Keratinocyte (primary cell): ENCODE measurements at regions not wholly inside any gene's neighbourhood (a gene's known extent, or its start where the extent isn't known, plus 50 kb on each side); places are given as distances from the start of the nearest gene placed in this dataset.

Experiments
- DNase-seq: peaks from one replicate; pipeline ENCODE4 v3.0.0-alpha.2; 2011; ENCODE audit warnings: low read depth, missing footprints, low spot score
- FAIRE-seq: peaks from 2 replicates; lab custom pipeline; 2011; peaks lifted over from hg19 to GRCh38; lab: Jason Lieb, UNC
- H2AFZ ChIP-seq: 2 replicates; pipeline ENCODE4 v1.6.0; 2012; ENCODE audit warnings: low read length, control low read depth, inconsistent platforms; ENCODE audit not compliant: control insufficient read depth
- H3K27ac ChIP-seq: 2 replicates; pipeline ENCODE4 v1.5.1; 2011; ENCODE audit warnings: low read length; ENCODE audit not compliant: control insufficient read depth, insufficient read depth
- H3K27me3 ChIP-seq: 3 replicates; pipeline ENCODE4 v1.6.0; 2011; ENCODE audit warnings: low read length; ENCODE audit not compliant: control insufficient read depth, insufficient read depth; ENCODE audit errors: extremely low read depth
- H3K36me3 ChIP-seq, 2 experiments: 2 replicates in 1 of 2; 3 replicates in 1 of 2; pipeline ENCODE4 v1.5.1; 2011; ENCODE audit warnings: low read length in 2 of 2, mild to moderate bottlenecking in 1 of 2; ENCODE audit not compliant: control insufficient read depth in 2 of 2, insufficient read depth in 2 of 2; ENCODE audit errors: extremely low read depth in 1 of 2
- H3K4me1 ChIP-seq: 3 replicates; pipeline ENCODE4 v1.5.1; 2011; ENCODE audit warnings: low read length; ENCODE audit not compliant: control insufficient read depth, insufficient read depth; ENCODE audit errors: extremely low read depth
- H3K4me2 ChIP-seq: 3 replicates; pipeline ENCODE4 v1.6.0; 2011; ENCODE audit warnings: low read depth, low read length; ENCODE audit not compliant: control insufficient read depth, insufficient read depth; ENCODE audit errors: extremely low read depth
- H3K4me3 ChIP-seq, 3 experiments: fragments of 200-600 bp in 1 of 3; sonication (generic) in 1 of 3; 2 replicates in 2 of 3; 3 replicates in 1 of 3; pipeline ENCODE4 v1.5.1; 2011 to 2016; ENCODE audit warnings: low read length in 3 of 3, mild to moderate bottlenecking in 3 of 3, control low read depth in 2 of 3, inconsistent platforms in 1 of 3, low read depth in 1 of 3, mixed read lengths in 1 of 3, mixed run types in 1 of 3, moderate library complexity in 1 of 3; ENCODE audit not compliant: control insufficient read depth in 2 of 3, insufficient read depth in 2 of 3; ENCODE audit errors: extremely low read depth in 1 of 3
- H3K79me2 ChIP-seq: 2 replicates; pipeline ENCODE4 v1.6.0; 2012; ENCODE audit warnings: low read length; ENCODE audit not compliant: control insufficient read depth, insufficient read depth
- H3K9ac ChIP-seq: 3 replicates; pipeline ENCODE4 v1.6.0; 2011; ENCODE audit warnings: low read length; ENCODE audit not compliant: control insufficient read depth, insufficient read depth; ENCODE audit errors: extremely low read depth
- H3K9me1 ChIP-seq: 3 replicates; pipeline ENCODE4 v1.6.0; 2011; ENCODE audit warnings: low read length; ENCODE audit not compliant: control insufficient read depth, insufficient read depth; ENCODE audit errors: extremely low read depth
- H3K9me3 ChIP-seq: 2 replicates; pipeline ENCODE4 v1.5.1; 2012; ENCODE audit warnings: low read depth, low read length; ENCODE audit not compliant: control insufficient read depth
- H4K20me1 ChIP-seq: 3 replicates; pipeline ENCODE4 v1.6.0; 2011; ENCODE audit warnings: low read length; ENCODE audit not compliant: control insufficient read depth, insufficient read depth; ENCODE audit errors: extremely low read depth
- EZH2 ChIP-seq: IDR thresholded peaks from one replicate; pipeline ENCODE4 v1.6.1; 2012; ENCODE audit warnings: inconsistent platforms, mild to moderate bottlenecking, low read length, moderate library complexity
- dilution Hi-C: fragments of 300-500 bp; cut with MboI; formaldehyde crosslinking; loops from one replicate; pipeline ENCODE4 v1.7.0; 2020; ENCODE audit warnings: low sequenced_read_pairs; ENCODE audit not compliant: extremely low pct_ligation_motif_present
- TF ChIP-seq, protein P1 (sequence below), 3 experiments: IDR thresholded peaks in 1 of 3; conservative IDR thresholded peaks in 1 of 3; optimal IDR thresholded peaks in 1 of 3; 2 replicates in 2 of 3; 3 replicates in 1 of 3; pipeline versions ENCODE3 to v1.5.1; 2011; ENCODE audit warnings: low read length in 3 of 3, mild to moderate bottlenecking in 3 of 3, moderate library complexity in 2 of 3, control low read depth in 1 of 3, inconsistent platforms in 1 of 3; ENCODE audit not compliant: insufficient read depth in 2 of 3; ENCODE audit errors: extremely low read depth in 1 of 3

DNA sequence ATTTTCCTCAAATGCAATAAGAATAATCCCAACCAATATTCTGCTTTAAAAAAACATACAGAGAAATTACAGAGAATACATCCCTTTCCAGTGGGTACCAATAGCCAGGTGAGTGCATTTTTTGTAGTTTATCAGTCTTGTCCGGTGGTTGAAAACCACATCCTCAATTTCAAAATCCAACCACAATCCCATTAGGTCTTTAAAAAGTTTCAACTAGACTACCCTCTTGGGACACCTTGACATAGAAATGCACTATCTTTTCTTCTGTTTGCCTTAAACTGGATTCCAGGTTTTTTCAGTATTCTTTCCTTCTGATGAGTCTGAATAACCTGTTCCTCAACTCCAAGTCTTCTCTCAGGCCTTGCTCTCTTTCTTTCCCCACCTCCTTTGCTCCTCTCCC is 223.3 kb downstream of the NR2F1-AS1 start:
- Histone ChIP-seq H3K27me3 (no peaks in the 10 kb centered on the region), H4K20me1 (no peaks in the 10 kb centered on the region), H3K79me2 (no peaks in the 10 kb centered on the region), H3K9ac (no peak overlapping the region), H3K4me3 (no peak overlapping the region), H2AFZ (peak overlapping the region; percentile 17), H3K4me1 (peaks cover 23% of the 10 kb centered on the region), H3K36me3 (no peaks in the 10 kb centered on the region), H3K9me3 (no peaks in the 10 kb centered on the region), H3K4me2 (no peak overlapping the region), H3K9me1 (no peaks in the 10 kb centered on the region), H3K27ac (no peak overlapping the region)
- dilution Hi-C loops, result no loop called here
- DNase-seq (no peak), FAIRE-seq (no peak)
- TF ChIP-seq EZH2, result no peak

DNA sequence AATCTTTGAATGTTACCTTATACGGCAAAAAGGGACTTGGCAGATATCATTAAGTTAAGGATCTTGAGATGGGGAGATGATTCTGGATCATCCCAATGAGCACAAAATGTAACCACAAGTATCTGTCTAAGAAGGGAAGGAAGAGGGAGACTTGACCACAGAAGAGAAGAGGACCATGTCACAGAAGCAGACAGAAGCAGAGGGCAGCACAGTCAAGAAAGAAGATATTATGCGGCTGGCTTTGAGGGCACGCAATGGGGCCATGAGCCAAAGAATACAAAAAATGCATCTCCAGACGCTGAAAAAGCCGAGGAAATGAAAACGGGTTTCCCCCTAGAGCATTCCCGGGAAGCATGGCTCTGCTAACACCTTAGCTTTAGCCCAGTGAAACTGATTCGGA is 225.3 kb downstream of the NR2F1-AS1 start:
- Histone ChIP-seq H3K4me2 (no peak overlapping the region), H3K9me1 (no peaks in the 10 kb centered on the region), H3K36me3 (no peaks in the 10 kb centered on the region), H3K4me3 (no peak overlapping the region), H3K9ac (no peak overlapping the region), H3K9me3 (no peaks in the 10 kb centered on the region), H3K27me3 (no peaks in the 10 kb centered on the region), H3K27ac (no peak overlapping the region), H3K79me2 (no peaks in the 10 kb centered on the region), H3K4me1 (peaks cover 23% of the 10 kb centered on the region), H2AFZ (no peak overlapping the region), H4K20me1 (no peaks in the 10 kb centered on the region)
- FAIRE-seq (no peak), DNase-seq (no peak)
- dilution Hi-C loops, result no loop called here
- TF ChIP-seq EZH2, result no peak
- TF ChIP-seq, protein P1, sequence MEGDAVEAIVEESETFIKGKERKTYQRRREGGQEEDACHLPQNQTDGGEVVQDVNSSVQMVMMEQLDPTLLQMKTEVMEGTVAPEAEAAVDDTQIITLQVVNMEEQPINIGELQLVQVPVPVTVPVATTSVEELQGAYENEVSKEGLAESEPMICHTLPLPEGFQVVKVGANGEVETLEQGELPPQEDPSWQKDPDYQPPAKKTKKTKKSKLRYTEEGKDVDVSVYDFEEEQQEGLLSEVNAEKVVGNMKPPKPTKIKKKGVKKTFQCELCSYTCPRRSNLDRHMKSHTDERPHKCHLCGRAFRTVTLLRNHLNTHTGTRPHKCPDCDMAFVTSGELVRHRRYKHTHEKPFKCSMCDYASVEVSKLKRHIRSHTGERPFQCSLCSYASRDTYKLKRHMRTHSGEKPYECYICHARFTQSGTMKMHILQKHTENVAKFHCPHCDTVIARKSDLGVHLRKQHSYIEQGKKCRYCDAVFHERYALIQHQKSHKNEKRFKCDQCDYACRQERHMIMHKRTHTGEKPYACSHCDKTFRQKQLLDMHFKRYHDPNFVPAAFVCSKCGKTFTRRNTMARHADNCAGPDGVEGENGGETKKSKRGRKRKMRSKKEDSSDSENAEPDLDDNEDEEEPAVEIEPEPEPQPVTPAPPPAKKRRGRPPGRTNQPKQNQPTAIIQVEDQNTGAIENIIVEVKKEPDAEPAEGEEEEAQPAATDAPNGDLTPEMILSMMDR (optimal IDR thresholded peaks at IDR 0.05 in 1 of 3, IDR thresholded peaks at IDR 0.05 in 1 of 3, conservative IDR thresholded peaks at IDR 0.05 in 1 of 3; ENCODE audit: extremely low read depth in 1 of 3, insufficient read depth in 2 of 3, low read length in 3 of 3), result no peak

DNA sequence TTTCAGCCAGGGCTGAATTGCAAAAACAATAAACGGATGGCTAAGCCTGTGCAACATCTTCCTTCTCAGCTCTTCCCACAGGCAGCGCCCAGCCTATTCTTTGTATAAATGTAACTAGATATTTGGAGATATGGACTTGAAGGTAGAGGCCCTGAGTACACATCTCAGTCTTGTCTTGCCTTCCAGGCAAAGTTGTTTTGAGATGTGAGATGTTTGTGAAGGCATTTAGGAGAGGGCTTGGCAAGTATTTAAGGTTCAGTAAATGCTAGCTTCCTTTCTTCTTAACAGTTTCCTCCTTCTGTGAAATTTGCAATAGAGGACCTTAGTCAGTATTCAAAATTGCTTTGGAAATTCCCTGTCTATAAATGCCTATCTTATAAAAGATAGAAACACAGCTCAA is 228.8 kb downstream of the NR2F1-AS1 start:
- Histone ChIP-seq H4K20me1 (no peaks in the 10 kb centered on the region), H3K9ac (no peak overlapping the region), H3K27me3 (no peaks in the 10 kb centered on the region), H3K79me2 (no peaks in the 10 kb centered on the region), H3K9me1 (no peaks in the 10 kb centered on the region), H3K4me3 (no peak overlapping the region), H3K9me3 (no peaks in the 10 kb centered on the region), H2AFZ (no peak overlapping the region), H3K27ac (no peak overlapping the region), H3K4me1 (peaks cover 12% of the 10 kb centered on the region), H3K4me2 (no peak overlapping the region), H3K36me3 (no peaks in the 10 kb centered on the region)
- dilution Hi-C loops, result no loop called here
- FAIRE-seq, result no peak
- no peak for TF ChIP-seq EZH2
- TF ChIP-seq, protein P1 (optimal IDR thresholded peaks at IDR 0.05 in 1 of 3, IDR thresholded peaks at IDR 0.05 in 1 of 3, conservative IDR thresholded peaks at IDR 0.05 in 1 of 3; ENCODE audit: extremely low read depth in 1 of 3, insufficient read depth in 2 of 3, low read length in 3 of 3), result no peak
- DNase-seq, result no peak
